IMR-90 (cell line): ENCODE measurements at regions not wholly inside any gene's neighbourhood (a gene's known extent, or its start where the extent isn't known, plus 50 kb on each side); places are given as distances from the start of the nearest gene placed in this dataset.

Experiments used
- ATAC-seq: fragments of 200-7000 bp; cut with Tn5 transposase; 2 replicates; pipeline ENCODE4 v1.9.1; 2020; ENCODE audit warnings: low read depth, mild to moderate bottlenecking, moderate library complexity
- BruUV-seq: library from RNA; stranded (reverse); fragments of 400-500 nt; replicated peaks from 2 replicates; lab custom pipeline; 2021; lab: Mats Ljungman, UMichigan
- CTCF ChIA-PET: fragments of 300-600 bp; formaldehyde crosslinking; extraction: SDS; loops from one replicate; lab custom pipeline; 2021; ENCODE audit warnings: antibody characterized with exemption; lab: Yijun Ruan, JAX
- POLR2A ChIA-PET: fragments of 300-600 bp; sonication (Branson Sonifier 250); formaldehyde crosslinking; loops from one replicate; lab custom pipeline; 2022; ENCODE audit warnings: antibody characterized with exemption; ENCODE audit not compliant: unreplicated experiment; lab: Charles Lee
- DNase-seq: peaks from one replicate; pipeline ENCODE4 v3.0.0; 2013
- H2AFZ ChIP-seq: replicated peaks from 2 replicates; pipeline ENCODE3; 2013; ENCODE audit warnings: low read length, mild to moderate bottlenecking; ENCODE audit not compliant: poor library complexity
- H2AK5ac ChIP-seq: 2 replicates; pipeline ENCODE4 v1.6.1; 2013; ENCODE audit warnings: low read depth, low read length, inconsistent platforms
- H2AK9ac ChIP-seq: replicated peaks from 2 replicates; pipeline ENCODE3; 2013; ENCODE audit warnings: mild to moderate bottlenecking, low read depth, low read length, moderate library complexity; ENCODE audit not compliant: poor library complexity
- H2BK120ac ChIP-seq: 2 replicates; pipeline ENCODE4 v1.6.1; 2013; ENCODE audit warnings: low read depth, low read length, inconsistent platforms
- H2BK15ac ChIP-seq: 3 replicates; pipeline ENCODE4 v1.6.1; 2013; ENCODE audit warnings: low read depth, low read length, inconsistent platforms
- H2BK20ac ChIP-seq: 2 replicates; pipeline ENCODE4 v1.6.1; 2013; ENCODE audit warnings: low read depth, mild to moderate bottlenecking, inconsistent platforms, low read length, moderate library complexity
- H2BK5ac ChIP-seq: 2 replicates; pipeline ENCODE4 v1.6.1; 2013; ENCODE audit warnings: mild to moderate bottlenecking, low read depth, low read length, inconsistent platforms; ENCODE audit not compliant: poor library complexity, severe bottlenecking
- H3K14ac ChIP-seq: replicated peaks from 2 replicates; pipeline ENCODE4 v1.6.1; 2013; ENCODE audit warnings: low read depth, low read length, inconsistent platforms
- H3K18ac ChIP-seq: 2 replicates; pipeline ENCODE4 v1.6.1; 2013; ENCODE audit warnings: low read depth, low read length, control low read depth
- H3K23ac ChIP-seq: 2 replicates; pipeline ENCODE4 v1.6.1; 2013; ENCODE audit warnings: low read depth, low read length, inconsistent platforms
- H3K27ac ChIP-seq: 2 replicates; pipeline ENCODE4 v1.5.1; 2013; ENCODE audit warnings: mild to moderate bottlenecking, control low read depth, low read length; ENCODE audit not compliant: insufficient read depth
- H3K27me3 ChIP-seq: 2 replicates; pipeline ENCODE4 v1.6.1; 2013; ENCODE audit warnings: low read length; ENCODE audit not compliant: control insufficient read depth, insufficient read depth
- H3K36me3 ChIP-seq: 2 replicates; pipeline ENCODE4 v1.6.1; 2013; ENCODE audit warnings: low read length, mixed read lengths; ENCODE audit not compliant: control insufficient read depth, insufficient read depth
- H3K4ac ChIP-seq: 2 replicates; pipeline ENCODE4 v1.6.1; 2013; ENCODE audit warnings: low read depth, low read length, inconsistent platforms
- H3K4me1 ChIP-seq: 2 replicates; pipeline ENCODE4 v1.6.1; 2013; ENCODE audit warnings: low read length, mixed read lengths; ENCODE audit not compliant: control insufficient read depth, insufficient read depth
- H3K4me2 ChIP-seq: 2 replicates; pipeline ENCODE4 v1.6.1; 2013; ENCODE audit warnings: low read depth, mild to moderate bottlenecking, control low read depth, low read length, moderate library complexity
- H3K4me3 ChIP-seq: 2 replicates; pipeline ENCODE4 v1.5.1; 2013; ENCODE audit warnings: low read depth, mild to moderate bottlenecking, control low read depth, low read length, moderate library complexity; ENCODE audit not compliant: insufficient read depth
- H3K56ac ChIP-seq: 2 replicates; pipeline ENCODE4 v1.6.1; 2013; ENCODE audit warnings: low read length, inconsistent platforms; ENCODE audit not compliant: insufficient read depth; ENCODE audit errors: extremely low read depth
- H3K79me1 ChIP-seq, 2 experiments: 2 replicates each; pipeline ENCODE4 v1.6.1; 2013; ENCODE audit warnings: low read length in 2 of 2, inconsistent platforms in 1 of 2, low read depth in 1 of 2
- H3K9ac ChIP-seq: 2 replicates; pipeline ENCODE4 v1.6.1; 2013; ENCODE audit warnings: low read depth, low read length, control low read depth
- H3K9me1 ChIP-seq: 2 replicates; pipeline ENCODE4 v1.6.1; 2013; ENCODE audit warnings: low read length, inconsistent platforms; ENCODE audit not compliant: insufficient read depth
- H3K9me3 ChIP-seq: 2 replicates; pipeline ENCODE4 v1.6.1; 2013; ENCODE audit warnings: low read length; ENCODE audit not compliant: control insufficient read depth, insufficient read depth
- H4K20me1 ChIP-seq: 2 replicates; pipeline ENCODE4 v1.6.1; 2013; ENCODE audit warnings: low read length, inconsistent platforms; ENCODE audit not compliant: insufficient read depth
- H4K5ac ChIP-seq: 2 replicates; pipeline ENCODE4 v1.6.1; 2013; ENCODE audit warnings: mild to moderate bottlenecking, low read depth, low read length, control low read depth
- H4K8ac ChIP-seq, 2 experiments: 2 replicates each; pipeline ENCODE4 v1.6.1; 2013; ENCODE audit warnings: low read depth in 2 of 2, low read length in 2 of 2, control low read depth in 1 of 2, inconsistent platforms in 1 of 2
- H4K91ac ChIP-seq: 2 replicates; pipeline ENCODE4 v1.6.1; 2013; ENCODE audit warnings: low read depth, low read length, inconsistent platforms; ENCODE audit not compliant: insufficient read depth
- CEBPB ChIP-seq: IDR thresholded peaks from 2 replicates; pipeline ENCODE4 v1.6.1; 2012; ENCODE audit warnings: low read depth, low read length, improper control_type of control experiment
- dilution Hi-C: fragments of 300-500 bp; cut with HindIII; formaldehyde crosslinking; loops from one replicate; pipeline ENCODE4 v1.14.3; 2018; ENCODE audit warnings: low sequenced_read_pairs; ENCODE audit not compliant: unreplicated experiment
- in situ Hi-C: fragments of 300-500 bp; cut with MboI; formaldehyde crosslinking; loops from 3 replicates; pipeline ENCODE4 v1.14.3; 2019; ENCODE audit warnings: low sequenced_read_pairs, inconsistent platforms, mixed read lengths
- intact Hi-C: fragments of 100-400 bp; cut with micrococcal nuclease; formaldehyde crosslinking; loops from 2 replicates; pipeline ENCODE4 v1.10.0; 2022
- TF ChIP-seq, protein P1 (sequence below): conservative IDR thresholded peaks from 2 replicates; pipeline ENCODE4 v1.5.1; 2012; ENCODE audit warnings: mild to moderate bottlenecking, low read depth, low read length, improper control_type of control experiment

DNA sequence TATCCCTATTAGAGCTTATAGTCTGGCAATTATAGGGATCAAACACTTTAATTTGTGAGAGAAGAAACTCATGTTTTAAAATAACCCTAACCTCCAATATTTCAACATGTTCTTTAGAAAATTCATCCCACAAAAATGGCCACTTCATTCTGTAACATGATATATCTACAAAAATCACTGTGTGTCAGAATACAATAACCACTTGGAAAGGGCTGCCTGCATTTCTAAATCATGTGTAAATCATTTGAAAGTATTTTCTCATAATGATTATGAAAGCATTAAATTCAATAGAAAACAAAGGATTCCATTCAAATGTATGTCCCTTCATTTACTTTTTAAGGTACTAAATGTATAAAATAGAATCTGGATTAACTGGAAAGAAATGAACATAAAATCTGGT is 101.4 kb upstream of the NHSL1 start:
- Histone ChIP-seq H3K18ac (no peak overlapping the region), H2BK5ac (peak overlapping the region; percentile 87), H3K9me3 (no peaks in the 10 kb centered on the region), H3K27me3 (no peaks in the 10 kb centered on the region), H2BK120ac (no peak overlapping the region), H2BK20ac (no peak overlapping the region), H2AK5ac (no peak overlapping the region), H2BK15ac (no peak overlapping the region), H3K14ac (no peak overlapping the region), H3K4me3 (no peak overlapping the region), H4K8ac (no peak overlapping the region), H3K9me1 (peaks cover 11% of the 10 kb centered on the region), H4K5ac (no peak overlapping the region), H2AFZ (no peak overlapping the region), H3K27ac (no peak overlapping the region), H4K91ac (no peak overlapping the region), H4K20me1 (no peaks in the 10 kb centered on the region), H3K4me2 (no peak overlapping the region), H3K23ac (no peak overlapping the region), H3K4me1 (peaks cover 6% of the 10 kb centered on the region), H3K36me3 (no peaks in the 10 kb centered on the region), H3K9ac (no peak overlapping the region), H3K4ac (no peak overlapping the region), H3K56ac (no peak overlapping the region), H2AK9ac (no peak overlapping the region), H3K79me1 (peaks cover 16 to 44% of the 10 kb centered on the region in 2 experiments)
- CTCF ChIA-PET = no interaction called here
- no TSS peak for BruUV-seq
- DNase-seq (peak; percentile 84), ATAC-seq (peak; percentile 59)
- dilution Hi-C loops (no loop called here), in situ Hi-C loops (no loop called here), intact Hi-C loops (no loop called here)
- POLR2A ChIA-PET = no interaction called here
- TF ChIP-seq CEBPB = peak; percentile 54; the same call in 1 of the 2 replicates
- TF ChIP-seq, protein P1, sequence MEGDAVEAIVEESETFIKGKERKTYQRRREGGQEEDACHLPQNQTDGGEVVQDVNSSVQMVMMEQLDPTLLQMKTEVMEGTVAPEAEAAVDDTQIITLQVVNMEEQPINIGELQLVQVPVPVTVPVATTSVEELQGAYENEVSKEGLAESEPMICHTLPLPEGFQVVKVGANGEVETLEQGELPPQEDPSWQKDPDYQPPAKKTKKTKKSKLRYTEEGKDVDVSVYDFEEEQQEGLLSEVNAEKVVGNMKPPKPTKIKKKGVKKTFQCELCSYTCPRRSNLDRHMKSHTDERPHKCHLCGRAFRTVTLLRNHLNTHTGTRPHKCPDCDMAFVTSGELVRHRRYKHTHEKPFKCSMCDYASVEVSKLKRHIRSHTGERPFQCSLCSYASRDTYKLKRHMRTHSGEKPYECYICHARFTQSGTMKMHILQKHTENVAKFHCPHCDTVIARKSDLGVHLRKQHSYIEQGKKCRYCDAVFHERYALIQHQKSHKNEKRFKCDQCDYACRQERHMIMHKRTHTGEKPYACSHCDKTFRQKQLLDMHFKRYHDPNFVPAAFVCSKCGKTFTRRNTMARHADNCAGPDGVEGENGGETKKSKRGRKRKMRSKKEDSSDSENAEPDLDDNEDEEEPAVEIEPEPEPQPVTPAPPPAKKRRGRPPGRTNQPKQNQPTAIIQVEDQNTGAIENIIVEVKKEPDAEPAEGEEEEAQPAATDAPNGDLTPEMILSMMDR = no peak
